Astrocyte of the spinal cord (primary cell): ENCODE measurements at regions not wholly inside any gene's neighbourhood (a gene's known extent, or its start where the extent isn't known, plus 50 kb on each side); places are given as distances from the start of the nearest gene placed in this dataset.
"Not testable (repeated sequence)": the region's sequence is repeated elsewhere in the genome, so short reads cannot be mapped to it uniquely, and the experiment has no call there.

Experiments
- DNase-seq: peaks from one replicate; pipeline ENCODE4 v3.0.0; 2011; ENCODE audit warnings: low read depth, low spot score
- H3K4me3 ChIP-seq: 2 replicates; pipeline ENCODE4 v1.5.1; 2011; ENCODE audit warnings: low read depth, mild to moderate bottlenecking, low read length, moderate library complexity
- in situ Hi-C: cut with HindIII; loops from 2 replicates; pipeline ENCODE4 v1.10.0; 2017; ENCODE audit warnings: low sequenced_read_pairs
- TF ChIP-seq, protein P1 (sequence below): IDR thresholded peaks from 2 replicates; pipeline ENCODE4 v1.5.1; 2012; ENCODE audit warnings: low read depth, mild to moderate bottlenecking, low read length, inconsistent platforms

DNA sequence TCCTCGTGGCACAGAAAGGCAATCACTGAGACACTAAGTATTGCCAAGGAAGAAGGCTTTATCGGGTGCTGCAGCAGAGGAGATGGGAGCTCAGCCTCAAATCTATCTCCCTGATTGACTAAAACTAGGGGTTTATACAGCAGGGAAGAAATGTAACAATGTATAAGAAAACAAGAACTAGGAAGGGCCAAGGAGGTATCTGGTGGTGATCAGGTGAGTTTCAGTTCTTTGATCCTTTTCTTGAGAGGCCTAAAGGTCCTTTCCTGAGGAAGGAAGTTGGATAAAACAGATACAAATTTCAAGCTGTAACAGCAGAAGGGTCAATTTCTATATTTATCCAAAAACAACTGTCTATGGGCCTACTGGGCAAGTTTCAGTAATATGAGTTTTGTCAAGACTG, 212.4 kb downstream of the COPRS start:
- TF ChIP-seq, protein P1, sequence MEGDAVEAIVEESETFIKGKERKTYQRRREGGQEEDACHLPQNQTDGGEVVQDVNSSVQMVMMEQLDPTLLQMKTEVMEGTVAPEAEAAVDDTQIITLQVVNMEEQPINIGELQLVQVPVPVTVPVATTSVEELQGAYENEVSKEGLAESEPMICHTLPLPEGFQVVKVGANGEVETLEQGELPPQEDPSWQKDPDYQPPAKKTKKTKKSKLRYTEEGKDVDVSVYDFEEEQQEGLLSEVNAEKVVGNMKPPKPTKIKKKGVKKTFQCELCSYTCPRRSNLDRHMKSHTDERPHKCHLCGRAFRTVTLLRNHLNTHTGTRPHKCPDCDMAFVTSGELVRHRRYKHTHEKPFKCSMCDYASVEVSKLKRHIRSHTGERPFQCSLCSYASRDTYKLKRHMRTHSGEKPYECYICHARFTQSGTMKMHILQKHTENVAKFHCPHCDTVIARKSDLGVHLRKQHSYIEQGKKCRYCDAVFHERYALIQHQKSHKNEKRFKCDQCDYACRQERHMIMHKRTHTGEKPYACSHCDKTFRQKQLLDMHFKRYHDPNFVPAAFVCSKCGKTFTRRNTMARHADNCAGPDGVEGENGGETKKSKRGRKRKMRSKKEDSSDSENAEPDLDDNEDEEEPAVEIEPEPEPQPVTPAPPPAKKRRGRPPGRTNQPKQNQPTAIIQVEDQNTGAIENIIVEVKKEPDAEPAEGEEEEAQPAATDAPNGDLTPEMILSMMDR, result no peak
- no peak overlapping the region for H3K4me3 ChIP-seq
- DNase-seq, result no peak
- in situ Hi-C loops, result no loop called here

DNA sequence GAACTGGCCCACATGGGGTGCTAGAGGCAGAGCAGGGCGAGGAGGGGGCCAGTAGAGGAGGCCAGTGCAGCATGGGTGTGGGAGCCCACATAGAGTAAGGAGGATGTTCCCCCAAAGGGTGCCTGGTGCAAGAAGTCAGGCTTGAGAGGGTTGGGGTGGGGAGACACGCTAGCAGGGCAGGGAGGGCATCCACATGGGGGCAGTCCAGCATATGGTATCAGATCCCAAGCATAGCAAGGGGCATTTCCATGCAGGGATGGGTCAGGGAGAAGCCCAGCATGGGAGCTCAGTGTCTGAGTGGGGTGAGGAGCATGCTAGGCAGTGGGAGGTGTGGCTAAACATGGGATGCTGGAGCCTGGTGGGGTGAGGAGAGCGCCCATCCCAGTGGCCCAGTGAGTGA, 213.7 kb downstream of the COPRS start:
- in situ Hi-C loops, result no loop called here
- no peak for DNase-seq
- no peak overlapping the region for H3K4me3 ChIP-seq
- TF ChIP-seq, protein P1, result no peak

DNA sequence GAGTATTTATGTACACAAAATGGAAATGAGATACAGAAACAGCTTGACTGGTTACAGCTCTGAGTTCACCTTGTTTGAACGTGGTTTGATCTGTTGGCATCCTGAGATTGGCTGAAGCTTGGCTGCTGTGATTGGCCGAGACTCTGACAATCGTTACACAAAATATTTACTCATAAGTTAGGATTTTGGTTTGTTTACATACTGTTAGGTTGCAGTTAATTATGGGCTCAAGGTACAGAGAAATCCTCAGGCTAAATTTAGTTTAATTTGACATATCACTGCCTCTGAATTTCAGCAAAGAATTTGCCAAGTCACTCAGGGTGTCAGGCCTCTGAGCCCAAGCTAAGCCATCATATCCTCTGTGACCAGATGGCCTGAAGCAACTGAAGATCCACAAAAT, 227.3 kb downstream of the COPRS start:
- TF ChIP-seq, protein P1, result no peak
- no peak overlapping the region for H3K4me3 ChIP-seq
- DNase-seq, result no peak
- in situ Hi-C loops, result no loop called here

DNA sequence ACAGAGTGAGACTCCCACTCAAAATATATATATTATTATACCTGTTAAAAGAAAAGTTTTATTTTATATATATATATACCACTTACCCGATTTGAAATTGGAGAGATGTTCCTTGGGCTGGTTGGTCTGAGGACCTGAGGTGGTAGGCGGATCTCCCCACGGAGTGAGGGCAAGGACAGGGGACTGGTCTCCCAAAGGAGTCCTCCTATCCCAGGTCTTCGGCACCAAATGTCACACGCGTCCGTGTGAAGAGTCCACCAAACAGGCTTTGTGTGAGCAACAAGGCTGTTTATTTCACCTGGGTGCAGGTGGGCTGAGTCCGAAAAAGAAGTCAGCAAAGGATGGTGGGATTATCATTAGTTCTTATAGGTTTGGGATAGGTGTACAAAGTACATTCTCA, 228.2 kb downstream of the COPRS start:
- DNase-seq, H3K4me3 ChIP-seq, in situ Hi-C loops: not testable (repeated sequence)

DNA sequence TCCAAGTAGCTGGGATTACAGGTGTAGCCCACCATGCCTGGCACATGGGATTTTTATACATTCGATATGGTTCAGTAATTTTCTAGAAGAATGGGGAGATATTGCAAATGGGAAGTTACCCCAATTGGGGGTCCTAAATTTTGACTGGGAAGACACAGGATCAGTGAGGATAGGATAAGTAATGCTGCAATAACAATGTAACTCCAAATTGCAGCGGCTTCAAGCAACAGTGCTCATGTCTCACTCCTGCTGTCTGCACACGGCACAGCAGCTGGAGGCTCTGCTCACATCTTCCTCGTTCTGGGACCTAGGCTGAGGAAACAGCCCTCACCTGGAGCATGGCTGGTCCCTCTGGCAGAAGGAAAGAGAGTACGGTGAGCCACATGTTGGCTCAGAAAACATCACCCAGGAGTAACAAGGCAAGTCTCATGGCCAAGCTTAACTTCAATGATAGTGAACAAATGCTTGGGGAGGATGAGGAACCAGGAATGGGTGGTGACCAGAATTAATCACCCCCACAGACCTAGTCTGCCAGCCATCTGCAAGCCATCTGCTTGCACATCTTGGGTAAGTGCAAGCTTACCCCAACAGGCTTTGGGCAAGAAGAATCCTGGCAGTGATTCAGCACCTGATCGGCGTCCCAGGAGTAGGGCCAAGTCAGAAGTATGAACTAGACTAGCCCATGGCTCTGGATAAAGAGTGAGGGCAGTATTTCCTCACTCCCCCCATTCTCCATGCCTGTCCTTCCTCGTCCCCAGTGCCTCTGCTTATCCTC, 229.2 kb downstream of the COPRS start:
- in situ Hi-C loops, result no loop called here
- DNase-seq, result peak; percentile 29
- no peak overlapping the region for H3K4me3 ChIP-seq
- TF ChIP-seq, protein P1, result no peak

DNA sequence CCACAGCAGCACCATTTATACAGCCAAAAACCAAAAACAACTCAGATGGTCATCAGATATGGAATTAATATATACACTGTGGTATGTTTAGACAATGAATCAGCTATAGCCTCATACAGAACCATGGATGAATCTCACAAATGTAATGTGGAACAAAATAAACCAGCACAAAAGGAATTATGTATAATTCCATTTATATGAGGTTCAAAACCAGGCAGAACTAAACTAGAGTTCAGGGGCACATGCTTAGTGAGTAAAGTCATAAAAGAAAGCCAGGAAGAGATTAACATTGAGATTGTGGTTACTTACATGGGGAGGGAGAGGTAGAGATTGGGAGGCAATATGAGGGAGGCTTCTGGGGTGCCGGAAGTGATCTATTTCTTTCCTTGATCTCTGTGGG, 231.1 kb downstream of the COPRS start:
- no peak overlapping the region for H3K4me3 ChIP-seq
- DNase-seq, result peak; percentile 79
- TF ChIP-seq, protein P1, result no peak
- in situ Hi-C loops, result no loop called here

DNA sequence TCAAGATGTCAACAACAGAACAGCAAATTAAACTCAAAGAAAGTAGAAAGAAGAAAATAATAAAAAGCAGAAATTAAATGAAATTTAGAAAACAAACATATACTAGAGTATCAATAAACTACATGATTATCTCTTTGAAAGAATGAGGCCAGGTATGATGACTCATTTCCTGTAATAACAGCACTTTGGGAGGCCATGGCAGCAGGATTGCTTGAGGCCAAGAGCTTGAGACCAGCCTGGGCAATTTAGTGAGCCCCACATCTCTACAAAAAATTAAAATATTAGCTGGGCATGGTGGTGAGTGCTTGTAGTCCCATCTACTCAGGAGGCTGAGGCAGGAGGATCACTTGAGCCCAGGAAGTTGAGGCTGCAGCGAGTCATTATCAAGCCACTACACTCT, 232.5 kb downstream of the RAB11FIP4 start:
- in situ Hi-C loops, result no loop called here
- TF ChIP-seq, protein P1, result no peak
- no peak for DNase-seq
- H3K4me3 ChIP-seq, result no peak overlapping the region
